Skeletal muscle satellite cell (primary cell): ENCODE measurements at regions not wholly inside any gene's neighbourhood (a gene's known extent, or its start where the extent isn't known, plus 50 kb on each side); places are given as distances from the start of the nearest gene placed in this dataset.

Source experiments
- H3K27me3 ChIP-seq: 2 replicates; pipeline ENCODE4 v1.7.0; 2013; ENCODE audit warnings: low read length; ENCODE audit not compliant: control insufficient read depth, insufficient read depth
- H3K36me3 ChIP-seq: 2 replicates; pipeline ENCODE4 v1.7.0; 2013; ENCODE audit warnings: mild to moderate bottlenecking, control low read depth, low read length; ENCODE audit not compliant: insufficient read depth
- H3K4me1 ChIP-seq: 2 replicates; pipeline ENCODE4 v1.7.0; 2013; ENCODE audit warnings: low read length; ENCODE audit not compliant: control insufficient read depth, insufficient read depth
- H3K4me2 ChIP-seq: 2 replicates; pipeline ENCODE4 v1.7.0; 2013; ENCODE audit warnings: mild to moderate bottlenecking, low read length
- H3K4me3 ChIP-seq: 2 replicates; pipeline ENCODE4 v1.7.0; 2013; ENCODE audit warnings: low read length
- H3K9ac ChIP-seq: 2 replicates; pipeline ENCODE4 v1.7.0; 2013; ENCODE audit warnings: mild to moderate bottlenecking, low read depth, low read length, moderate library complexity
- H3K9me3 ChIP-seq: replicated peaks from 2 replicates; pipeline ENCODE4 v1.7.0; 2013; ENCODE audit warnings: mild to moderate bottlenecking, control low read depth, low read length

DNA sequence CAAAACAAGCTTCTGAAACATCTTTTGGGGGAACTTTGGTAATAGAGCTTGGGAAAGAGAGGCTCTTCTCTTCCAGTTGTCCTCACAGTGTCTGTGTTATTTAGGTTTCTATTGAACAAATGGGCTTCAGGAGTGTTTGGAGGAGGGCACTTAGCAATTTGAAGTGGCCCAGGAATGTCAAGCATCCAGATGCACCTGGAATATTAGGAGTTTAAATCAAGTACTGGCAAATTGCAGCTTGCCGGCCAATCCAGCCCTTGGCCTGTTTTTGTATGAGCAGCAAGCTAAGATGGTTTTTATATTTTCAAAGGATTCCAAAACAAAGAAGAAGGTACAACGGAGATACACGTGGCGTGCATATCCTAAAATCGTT is 94.7 kb downstream of the CCDC185 start:
- Histone ChIP-seq H3K27me3 (peaks cover 47% of the 10 kb centered on the region), H3K9me3 (no peaks in the 10 kb centered on the region), H3K36me3 (no peaks in the 10 kb centered on the region), H3K4me1 (no peaks in the 10 kb centered on the region), H3K4me3 (no peak overlapping the region), H3K4me2 (no peak overlapping the region), H3K9ac (no peak overlapping the region)

DNA sequence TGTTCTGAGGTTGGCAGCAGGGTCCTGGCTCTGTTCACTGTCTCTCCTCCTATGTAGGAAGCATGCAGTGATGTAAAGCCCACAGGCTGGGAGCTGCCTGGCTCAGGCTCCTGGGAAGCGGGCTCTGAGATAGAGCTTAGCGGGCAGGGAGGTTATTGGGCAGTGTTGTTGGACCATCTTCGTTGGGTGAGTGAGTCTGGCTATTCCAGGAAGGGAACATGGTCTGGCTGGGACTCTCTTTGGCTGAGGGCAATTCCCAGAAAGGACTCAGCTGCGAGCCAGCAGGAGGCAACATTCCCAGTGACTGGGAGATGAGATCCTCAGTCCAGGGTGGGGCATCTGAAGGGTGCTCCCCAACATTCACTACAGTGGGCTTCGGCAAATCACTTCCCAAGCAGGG is 96.2 kb downstream of the CCDC185 start:
- H3K9me3 ChIP-seq: no peaks in the 10 kb centered on the region
- H3K36me3 ChIP-seq: no peaks in the 10 kb centered on the region
- no peak overlapping the region for H3K4me2 ChIP-seq
- H3K4me3 ChIP-seq: no peak overlapping the region
- H3K9ac ChIP-seq: no peak overlapping the region
- H3K27me3 ChIP-seq: peaks cover 36% of the 10 kb centered on the region
- H3K4me1 ChIP-seq: no peaks in the 10 kb centered on the region

DNA sequence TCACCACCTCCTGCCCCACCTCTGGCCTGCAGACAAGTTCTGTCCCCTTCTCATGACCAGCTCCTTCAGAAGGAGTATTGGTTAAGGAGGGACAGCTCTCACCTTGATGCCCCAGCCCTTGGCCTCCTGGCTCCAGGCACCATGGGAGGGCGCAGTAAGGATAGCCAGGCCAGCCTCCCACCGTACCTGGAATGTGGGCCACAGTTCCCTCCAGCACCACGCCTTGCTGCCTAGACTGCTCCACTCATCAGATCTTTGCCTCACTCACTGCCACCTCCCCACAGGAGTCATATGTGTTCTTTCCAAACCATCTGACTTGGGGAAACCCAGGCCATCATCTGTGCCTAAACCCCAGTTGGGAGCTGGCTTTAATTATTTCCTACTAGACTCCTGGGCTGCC is 97.0 kb downstream of the CCDC185 start:
- H3K4me3 ChIP-seq: no peak overlapping the region
- H3K9ac ChIP-seq: no peak overlapping the region
- H3K27me3 ChIP-seq: peaks cover 28% of the 10 kb centered on the region
- H3K4me2 ChIP-seq: no peak overlapping the region
- H3K4me1 ChIP-seq: no peaks in the 10 kb centered on the region
- H3K36me3 ChIP-seq: no peaks in the 10 kb centered on the region
- H3K9me3 ChIP-seq: no peaks in the 10 kb centered on the region
